ENCODE measurements at regions not wholly inside any gene's neighbourhood (a gene's known extent, or its start where the extent isn't known, plus 50 kb on each side); places are given as distances from the start of the nearest gene placed in this dataset.
A peak's percentile ranks its signal among the peaks of the same experiment; 100 is the strongest.

DNA sequence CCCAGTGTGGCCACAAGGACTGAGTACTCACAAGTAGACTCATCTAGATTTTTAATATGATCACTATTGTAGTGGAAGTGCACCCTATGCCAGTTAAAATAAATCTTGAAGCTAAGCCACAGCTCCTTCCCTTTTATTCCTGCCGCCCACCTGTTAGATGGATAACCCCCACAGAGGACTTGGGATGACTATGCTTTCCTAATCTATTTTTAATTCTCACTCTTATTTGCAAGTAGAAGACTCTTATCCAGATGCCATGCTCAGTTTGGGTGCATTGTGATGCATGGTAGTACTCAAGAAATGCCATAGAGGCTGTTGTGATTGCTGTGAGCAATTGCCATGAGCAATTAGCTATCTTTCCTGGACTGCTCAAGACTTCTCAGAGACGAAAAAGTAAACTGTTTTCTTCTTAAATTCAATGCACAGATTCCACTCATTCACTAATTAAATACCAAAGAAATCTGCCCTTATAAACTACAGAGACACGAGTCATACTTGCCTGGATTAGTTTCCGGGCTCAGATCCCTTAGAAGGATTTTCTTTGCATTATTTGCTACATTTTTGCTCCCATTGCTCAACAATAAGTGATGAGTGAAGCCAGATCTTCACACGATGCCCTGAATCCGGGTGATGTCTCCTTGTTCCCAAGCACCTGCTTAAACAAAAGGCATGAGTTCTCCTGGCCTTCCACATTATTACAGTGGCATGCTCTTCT, 472.1 kb downstream of the SOX2 start:
- DNase-seq = no peak
- intact Hi-C loops (cut with DNase I) = no loop called here

DNA sequence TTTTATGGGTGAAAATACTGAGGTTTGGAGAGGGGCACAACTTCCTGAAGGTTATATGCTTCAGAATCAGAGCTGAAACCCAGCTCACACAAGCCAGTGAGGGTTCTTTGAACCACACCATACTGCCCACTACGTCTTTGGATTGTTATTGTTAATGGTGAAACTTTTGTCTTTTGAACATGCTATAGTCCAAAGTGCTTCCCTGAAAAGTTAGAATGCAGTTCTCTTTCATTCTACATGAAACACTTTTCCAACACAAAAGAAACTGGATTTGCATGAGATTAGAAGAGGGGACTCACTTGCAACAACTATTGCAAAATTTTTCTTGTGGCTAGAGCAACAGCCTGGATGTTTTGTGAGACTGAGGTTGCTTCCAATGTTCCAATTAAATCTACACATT, 473.6 kb downstream of the SOX2 start:
- intact Hi-C loops (cut with DNase I) = no loop called here
- DNase-seq = no peak

DNA sequence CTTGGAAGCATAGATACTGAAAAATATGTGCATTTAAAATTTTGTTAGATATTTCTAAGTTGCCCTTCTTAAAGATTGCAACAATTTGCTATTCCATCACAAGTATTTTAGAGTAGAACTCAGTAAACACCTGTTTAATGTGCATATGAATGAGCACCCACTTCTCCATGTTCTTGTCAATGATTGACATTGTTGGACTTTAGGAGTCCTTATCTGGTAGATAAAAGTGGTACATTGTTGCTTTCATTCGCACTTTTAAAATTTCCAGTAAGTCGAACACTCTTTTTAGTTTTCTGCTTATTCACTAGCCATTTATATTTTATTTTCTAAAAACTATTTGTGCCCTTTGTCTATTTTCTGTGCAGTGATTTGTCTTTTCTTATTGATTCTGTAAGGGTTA, 478.3 kb downstream of the SOX2 start:
- DNase-seq = no peak
- intact Hi-C loops (cut with DNase I) = no loop called here

DNA sequence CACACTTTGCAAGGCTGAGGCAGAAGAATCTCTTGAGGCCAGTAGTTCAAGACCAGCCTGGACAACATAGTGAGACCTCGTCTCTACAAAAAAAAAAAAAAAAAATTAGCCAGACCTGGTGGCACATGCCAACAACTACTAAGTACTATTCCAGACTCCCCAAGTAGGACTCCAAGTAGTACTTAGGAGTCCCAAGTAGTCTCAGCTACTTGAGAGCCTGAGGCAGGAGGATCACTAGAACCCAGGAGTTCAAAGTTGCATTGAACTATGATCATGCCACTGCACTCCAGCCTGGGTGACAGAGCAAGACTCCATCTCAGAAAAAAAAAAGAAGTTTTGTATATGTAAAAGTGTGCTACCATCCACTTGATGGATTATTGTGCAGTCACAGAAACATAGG, 486.6 kb downstream of the SOX2 start:
- intact Hi-C loops (cut with DNase I) = no loop called here
- DNase-seq = no peak

DNA sequence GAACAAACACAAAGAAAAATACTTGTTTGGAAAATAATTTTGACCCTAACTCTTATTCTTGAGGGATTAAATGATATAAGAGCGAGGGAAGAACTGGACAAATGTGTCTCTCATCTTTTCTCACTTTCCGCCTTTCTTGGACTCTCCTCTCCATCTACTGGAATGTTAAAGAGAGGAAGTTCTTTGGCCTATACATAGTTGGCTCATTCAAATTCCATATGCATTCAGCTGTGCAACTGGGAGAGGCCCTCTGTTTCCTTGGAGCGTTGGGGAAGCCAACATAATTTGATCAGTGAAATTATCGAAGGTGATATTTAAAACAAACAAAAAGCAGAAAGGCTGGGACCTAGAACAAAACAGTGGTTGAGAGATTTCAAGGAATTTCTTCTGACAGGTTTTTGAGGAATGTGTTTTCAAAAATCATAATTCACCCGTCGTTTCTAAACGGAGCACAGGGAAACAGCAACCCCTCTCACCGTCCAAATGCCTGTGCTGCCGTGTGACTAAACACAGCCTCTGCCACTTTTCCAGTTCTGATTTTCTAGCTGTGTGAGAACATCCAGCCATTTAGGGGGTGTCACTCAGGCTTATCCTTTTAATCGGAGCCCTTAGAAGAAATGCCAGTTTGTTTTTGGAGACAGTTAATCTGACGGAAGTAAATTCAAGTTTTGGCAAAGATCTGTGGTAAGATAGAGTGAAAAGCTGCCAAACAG, 489.9 kb downstream of the SOX2 start:
- intact Hi-C loops (cut with DNase I) = no loop called here
- no peak for DNase-seq

DNA sequence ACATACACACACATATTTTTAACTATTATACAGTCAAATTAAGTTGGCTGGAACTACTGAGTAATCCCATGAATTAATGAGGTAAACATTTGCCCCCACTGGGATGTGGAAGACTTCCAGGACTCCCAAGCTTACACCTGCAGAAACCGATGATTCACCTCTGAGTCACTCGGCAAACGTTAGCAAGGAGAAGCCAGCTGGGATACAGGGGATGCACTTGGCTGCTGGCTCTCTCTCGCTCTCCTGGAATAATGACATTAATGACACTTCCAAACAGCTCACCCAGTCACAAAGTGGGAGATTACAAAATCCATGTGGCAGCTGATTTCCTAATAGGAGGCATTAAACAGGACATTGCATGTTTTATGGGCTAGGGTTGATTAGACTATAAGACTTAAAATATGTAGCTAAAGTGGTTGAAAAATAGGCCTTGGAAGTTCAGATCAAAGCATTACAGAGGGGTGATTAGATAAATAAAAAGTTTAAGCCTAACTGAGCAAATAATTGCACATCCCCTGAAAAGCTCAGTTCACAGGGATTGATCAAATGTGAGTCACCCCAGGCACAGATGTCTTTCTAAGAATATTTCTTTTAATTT, 500.9 kb downstream of the SOX2 start:
- DNase-seq = peak in 2 of 10 donors; percentile 9
- intact Hi-C loops (cut with DNase I) = no loop called here

DNA sequence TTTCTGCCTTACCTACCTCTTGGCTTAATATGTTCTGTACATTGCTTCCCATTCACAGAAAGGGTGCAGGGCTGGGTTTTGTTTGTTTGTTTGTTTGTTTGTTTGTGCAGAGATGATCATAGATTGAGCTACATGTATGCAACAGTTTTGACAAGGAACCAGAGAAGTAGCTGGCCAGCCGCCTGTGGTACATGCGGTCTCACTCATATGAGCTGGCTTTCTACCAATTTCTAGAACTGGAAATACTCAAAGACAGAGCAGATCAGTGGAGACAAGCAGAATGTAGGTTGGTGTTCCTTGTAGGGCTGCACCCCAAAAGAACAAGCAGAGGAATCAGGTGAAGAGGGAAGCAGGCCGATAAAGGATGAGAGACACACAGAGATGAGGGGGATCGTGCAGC, 502.7 kb downstream of the SOX2 start:
- no peak for DNase-seq
- intact Hi-C loops (cut with DNase I) = no loop called here

DNA sequence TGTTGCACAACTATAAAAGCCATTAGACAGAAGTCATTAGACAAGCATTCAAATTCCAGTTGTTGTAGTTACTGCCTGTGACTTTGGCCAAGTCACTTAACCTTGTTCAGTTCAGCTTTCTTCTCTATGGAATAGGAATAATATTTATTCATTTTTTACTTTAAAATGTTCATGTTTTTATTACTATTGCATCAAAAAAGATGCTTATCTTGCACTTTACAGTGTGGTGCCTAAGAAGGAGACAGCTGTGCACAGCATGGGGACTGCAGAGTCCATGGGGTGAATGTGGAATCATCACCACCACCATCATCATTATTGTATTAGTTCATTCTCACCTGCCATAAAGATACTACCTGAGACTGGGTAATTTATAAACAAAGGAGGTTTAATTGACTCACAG, 504.2 kb downstream of the SOX2 start:
- intact Hi-C loops (cut with DNase I) = no loop called here
- no peak for DNase-seq

DNA sequence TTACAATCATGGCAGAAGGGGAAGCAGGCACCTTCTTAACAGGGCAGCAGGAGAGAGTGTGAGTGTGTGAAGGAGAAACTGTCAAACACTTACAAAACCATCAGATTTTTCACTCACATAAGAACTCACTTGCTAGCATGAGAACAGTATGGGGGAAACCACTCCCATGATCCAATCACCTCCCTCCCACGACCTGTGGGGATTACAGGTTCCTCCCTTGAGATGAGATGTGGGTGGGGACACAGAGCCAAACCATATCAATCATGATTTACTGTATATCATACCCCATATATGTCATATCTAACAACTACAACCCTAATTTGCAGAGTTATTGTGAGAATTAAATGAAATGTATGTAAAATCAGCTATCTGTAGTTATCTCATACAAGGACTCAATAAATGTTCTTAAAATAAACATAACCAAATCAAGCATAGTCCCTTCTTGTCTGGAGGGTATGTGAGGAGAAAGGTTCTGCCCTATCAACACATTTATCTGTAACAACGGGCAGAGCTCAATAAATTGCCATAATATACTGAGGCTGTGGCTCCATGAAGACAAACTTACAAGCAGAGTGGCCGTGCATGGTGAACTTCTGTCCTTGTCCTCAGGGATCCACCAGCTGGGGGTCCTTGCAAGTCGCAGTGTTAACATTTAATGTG, 504.7 kb downstream of the SOX2 start:
- intact Hi-C loops (cut with DNase I) = no loop called here
- DNase-seq = no peak

DNA sequence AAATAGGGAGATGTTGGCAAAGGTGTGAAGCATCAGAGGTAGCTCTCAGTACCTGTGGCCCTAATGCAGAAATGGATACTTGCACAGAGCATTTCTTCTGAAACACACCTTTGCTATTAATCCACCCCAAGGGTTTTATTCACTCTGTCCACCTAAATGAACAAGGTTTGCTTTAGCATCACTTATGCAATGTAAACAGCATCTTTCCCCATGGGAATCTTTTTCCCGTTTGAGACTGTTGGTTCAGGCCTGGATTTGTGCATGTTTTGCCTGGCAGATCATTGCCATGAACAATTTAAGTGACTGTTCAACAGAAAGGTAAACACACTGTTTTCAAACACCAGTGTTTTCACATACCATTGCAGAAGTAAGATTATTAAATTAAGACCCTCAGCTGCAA, 508.3 kb downstream of the SOX2 start:
- intact Hi-C loops (cut with DNase I) = no loop called here
- DNase-seq = no peak

DNA sequence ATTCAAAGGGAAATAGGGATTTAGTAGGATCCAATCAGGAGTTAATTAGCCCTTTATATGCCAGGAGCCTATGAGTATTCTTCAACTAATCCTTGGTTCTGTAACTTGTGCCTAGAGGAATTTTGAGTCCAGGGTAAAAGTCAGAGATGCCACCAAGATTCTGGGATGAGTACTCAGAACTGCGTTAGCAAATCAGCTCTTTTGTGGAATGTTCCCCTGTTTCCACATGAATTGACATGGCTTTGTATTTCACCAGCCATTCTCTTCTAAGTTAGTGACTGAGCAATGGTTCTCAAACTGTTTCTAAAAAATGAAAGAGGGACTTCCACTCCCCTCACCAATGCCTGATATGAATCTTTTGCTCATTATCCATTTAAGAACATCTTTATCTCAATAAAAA, 508.7 kb downstream of the SOX2 start:
- DNase-seq = no peak
- intact Hi-C loops (cut with DNase I) = no loop called here

DNA sequence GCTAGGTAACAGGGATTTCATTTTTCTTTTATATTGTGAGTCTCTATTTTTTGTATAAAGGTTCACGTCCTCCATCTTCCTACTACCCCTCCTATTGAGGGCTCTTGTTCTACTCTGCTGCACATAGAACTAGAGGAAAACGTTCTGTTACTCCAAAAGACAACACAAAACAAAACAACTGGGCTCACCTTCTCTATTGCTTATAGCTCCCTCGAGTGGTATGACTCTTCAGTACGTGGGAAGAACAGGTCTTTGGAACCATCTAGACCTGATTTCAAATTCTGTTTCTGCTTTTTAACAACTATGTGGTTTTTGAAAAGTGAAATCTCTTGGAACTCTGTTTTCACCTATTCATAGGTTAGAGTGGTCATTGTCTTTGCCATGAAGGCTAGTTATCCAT, 515.3 kb downstream of the SOX2 start:
- intact Hi-C loops (cut with DNase I) = no loop called here
- no peak for DNase-seq

DNA sequence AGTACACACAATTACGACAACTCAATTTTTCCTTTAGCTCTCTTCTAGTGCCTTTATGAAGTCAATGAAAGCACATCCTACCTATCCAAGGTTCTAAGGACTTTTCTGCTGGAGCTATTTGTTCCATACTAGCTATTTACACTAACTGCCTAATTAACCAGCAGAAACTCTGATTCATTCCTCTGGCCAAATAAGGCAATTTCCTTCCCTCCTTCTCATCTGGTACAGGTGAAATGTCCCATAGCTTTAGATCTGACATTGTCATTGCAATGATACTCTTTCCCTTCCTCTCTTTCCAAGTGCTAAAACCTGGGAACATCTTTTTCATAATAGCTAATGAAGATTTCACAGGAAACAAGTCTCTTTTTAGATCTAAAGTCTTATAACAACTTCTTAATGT, 521.7 kb downstream of the SOX2 start:
- intact Hi-C loops (cut with DNase I) = no loop called here
- DNase-seq = no peak

DNA sequence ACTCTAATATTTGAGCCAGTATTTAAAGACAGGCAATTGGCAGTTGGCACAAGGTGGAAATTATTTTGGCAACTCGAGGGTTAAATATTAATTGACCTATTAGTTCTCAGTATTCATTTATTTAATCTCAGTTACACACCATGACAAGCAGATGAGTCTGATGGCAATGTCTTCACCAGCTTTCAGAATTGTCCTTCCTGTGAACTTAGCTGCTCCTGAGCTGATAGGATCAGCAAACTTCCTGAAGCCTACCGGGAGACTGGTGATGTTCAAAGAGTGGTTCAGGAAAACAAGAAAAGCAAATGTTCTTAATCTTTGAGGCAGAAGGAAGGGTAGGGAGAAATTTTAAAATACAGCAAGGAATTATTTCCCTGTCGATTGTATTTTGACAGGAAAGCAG, 522.2 kb downstream of the SOX2 start:
- intact Hi-C loops (cut with DNase I) = no loop called here

DNA sequence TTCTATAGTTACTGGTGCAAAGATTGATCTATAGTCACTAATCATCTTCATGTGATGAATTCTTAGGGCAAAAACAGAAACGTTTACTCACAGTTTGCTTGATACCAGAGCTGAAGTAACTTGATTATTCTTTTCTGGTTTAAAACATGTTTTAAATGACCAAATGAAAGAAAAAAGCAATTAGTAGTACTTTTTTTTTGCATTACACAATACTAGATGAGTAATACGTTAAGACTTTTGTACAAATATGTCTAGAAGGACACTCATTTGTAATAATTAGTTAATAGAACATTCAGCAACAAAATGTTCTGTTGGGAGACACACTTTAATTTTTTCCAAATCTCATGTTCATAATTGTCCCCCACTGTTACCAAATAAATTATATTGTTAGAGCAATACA, 523.2 kb downstream of the SOX2 start:
- intact Hi-C loops (cut with DNase I) = no loop called here
- no peak for DNase-seq

More for the DNA sequence above, 522.2 kb downstream of the SOX2 start:
- no peak for DNase-seq

DNA sequence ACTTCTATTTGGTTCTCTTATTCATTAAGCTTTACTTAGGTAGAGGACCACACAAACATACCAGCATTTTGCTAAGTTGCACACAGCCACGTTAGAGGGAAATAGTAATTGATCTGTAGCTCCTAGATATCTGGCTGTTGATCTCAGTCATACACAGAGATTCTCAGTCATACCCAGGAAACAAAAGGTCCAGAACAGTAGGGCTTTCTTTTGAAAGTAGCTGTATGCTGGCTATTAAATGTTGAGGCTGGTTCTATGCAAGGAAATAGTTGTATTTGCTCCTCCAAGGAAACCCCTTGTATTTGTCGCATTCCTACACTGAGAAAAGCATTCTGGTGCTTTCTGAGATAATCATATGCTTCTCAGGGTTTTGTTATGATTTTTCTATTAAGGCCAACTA, 523.8 kb downstream of the SOX2 start:
- no peak for DNase-seq
- intact Hi-C loops (cut with DNase I) = no loop called here

DNA sequence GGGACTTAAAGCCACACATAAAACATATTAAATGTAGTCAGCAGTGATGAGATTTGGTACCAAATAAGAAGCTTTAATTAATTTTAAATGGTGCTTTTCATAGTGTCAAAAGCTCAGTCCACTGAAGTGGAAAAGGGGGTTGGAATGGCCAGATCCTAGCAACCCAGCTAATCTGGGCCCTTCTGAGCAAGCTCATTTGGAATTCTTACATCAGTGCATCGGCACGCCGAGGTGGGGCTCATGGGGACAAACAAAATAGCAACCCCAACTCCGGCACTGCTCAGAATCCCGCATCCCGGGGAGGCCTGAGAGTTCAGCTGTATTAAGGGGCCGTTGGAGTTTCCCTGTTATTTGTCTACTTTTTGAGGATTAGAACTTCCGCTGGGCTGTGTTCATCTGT, 526.4 kb downstream of the SOX2 start:
- intact Hi-C loops (cut with DNase I) = no loop called here
- DNase-seq = peak; percentile 26 to 89 (median 56)

DNA sequence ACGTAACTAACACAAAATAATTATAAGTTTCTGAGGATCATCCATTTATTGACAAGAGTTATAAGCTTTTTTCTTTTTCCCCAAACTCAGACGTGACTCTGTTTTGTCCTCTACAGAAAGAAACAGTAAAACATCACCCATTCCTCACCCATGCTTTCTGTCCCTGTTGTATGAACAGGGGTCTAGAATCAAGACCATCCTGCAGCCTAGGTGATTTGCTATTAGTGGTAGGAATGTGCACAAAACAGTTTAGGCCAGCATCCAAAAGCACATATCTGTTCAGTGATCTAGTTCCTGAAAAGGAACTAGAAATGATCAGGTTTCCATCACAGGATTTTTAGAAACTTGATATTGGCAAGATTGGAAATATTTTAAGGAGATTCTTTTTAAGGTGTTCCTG, 527.6 kb downstream of the SOX2 start:
- intact Hi-C loops (cut with DNase I) = no loop called here
- DNase-seq = no peak

DNA sequence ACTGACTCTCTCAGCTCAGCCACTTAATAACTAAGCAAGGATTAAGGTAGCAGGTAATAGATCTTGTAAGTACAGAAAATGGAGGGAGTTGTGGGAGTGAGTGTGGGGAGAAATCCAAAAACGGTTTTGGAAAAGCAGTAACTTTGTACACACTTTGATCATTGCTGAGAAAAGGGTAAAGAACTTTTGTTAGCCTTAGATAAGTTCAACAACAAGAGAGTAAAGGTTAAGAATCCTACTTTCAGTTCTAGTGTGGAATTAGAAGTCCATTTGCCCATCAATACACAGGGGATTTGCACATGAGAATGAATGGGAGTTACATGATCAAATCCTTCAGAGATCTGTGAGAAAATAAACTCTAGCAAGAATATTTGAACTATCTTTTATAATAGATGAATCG, 528.7 kb downstream of the SOX2 start:
- intact Hi-C loops (cut with DNase I) = loop anchor here (10.0 kb wide), 1 partner anchor 146 kb away; no protein-coding TSS in a partner anchor
- no peak for DNase-seq

DNA sequence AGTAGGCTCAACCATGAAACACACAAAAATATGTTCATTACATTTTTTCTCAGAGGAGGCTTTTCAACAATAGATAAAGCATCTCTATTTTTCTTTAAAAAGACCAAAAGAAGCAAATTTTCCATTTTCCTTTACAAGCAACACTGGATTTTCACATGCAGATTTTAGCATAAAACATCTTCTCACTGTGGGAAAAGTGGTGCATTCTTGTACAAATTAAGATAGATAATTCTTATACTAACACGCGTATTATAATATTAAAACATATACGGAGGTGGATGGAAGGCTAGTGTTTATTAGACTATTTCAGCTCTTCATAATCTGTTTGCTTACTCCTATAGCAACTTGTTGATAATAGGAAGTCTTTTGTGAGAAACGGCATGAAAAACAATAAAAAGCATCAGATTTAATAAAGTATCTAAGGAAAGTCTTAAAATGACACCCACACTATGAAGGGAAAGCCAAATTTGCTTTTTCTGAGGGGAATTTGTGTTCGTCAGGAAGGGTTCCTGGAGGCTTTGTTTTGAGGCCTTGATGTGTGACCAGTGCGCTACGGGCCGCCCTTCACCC, 529.6 kb downstream of the SOX2 start:
- no peak for DNase-seq
- intact Hi-C loops (cut with DNase I) = loop anchor here (10.0 kb wide), 1 partner anchor 146 kb away; no protein-coding TSS in a partner anchor
